GM23338 (cell line): ENCODE measurements at regions not wholly inside any gene's neighbourhood (a gene's known extent, or its start where the extent isn't known, plus 50 kb on each side); places are given as distances from the start of the nearest gene placed in this dataset.

Experiments
- ATAC-seq: fragments of 200-7000 bp; cut with Tn5 transposase; 3 replicates; pipeline ENCODE4 v1.9.1; 2020
- DNase-seq: peaks from one replicate; pipeline ENCODE4 v3.0.0-alpha.2; 2015; ENCODE audit warnings: low spot score
- H2AFZ ChIP-seq: fragments of 200-600 bp; sonication (generic); 2 replicates; pipeline ENCODE4 v1.8.0; 2016; ENCODE audit warnings: antibody characterized with exemption, mild to moderate bottlenecking, moderate library complexity
- H3F3A ChIP-seq: fragments of 200-600 bp; sonication (generic); replicated peaks from 2 replicates; pipeline ENCODE4 v1.8.0; 2017; ENCODE audit warnings: antibody characterized with exemption, mixed run types, low read depth
- H3K27ac ChIP-seq: fragments of 200-600 bp; sonication (generic); 2 replicates; pipeline ENCODE4 v1.6.1; 2016; ENCODE audit warnings: low read depth
- H3K27me3 ChIP-seq: fragments of 200-600 bp; sonication (generic); 2 replicates; pipeline ENCODE4 v1.8.0; 2016; ENCODE audit warnings: mild to moderate bottlenecking, mixed run types, moderate library complexity; ENCODE audit not compliant: insufficient read depth
- H3K36me3 ChIP-seq: fragments of 200-600 bp; sonication (generic); 2 replicates; pipeline ENCODE4 v1.8.0; 2016; ENCODE audit warnings: mild to moderate bottlenecking; ENCODE audit not compliant: insufficient read depth
- H3K4me1 ChIP-seq: fragments of 200-600 bp; sonication (generic); 2 replicates; pipeline ENCODE4 v1.8.0; 2016; ENCODE audit warnings: mild to moderate bottlenecking, moderate library complexity; ENCODE audit not compliant: insufficient read depth
- H3K4me2 ChIP-seq: fragments of 200-600 bp; sonication (generic); 2 replicates; pipeline ENCODE4 v1.7.1; 2017; ENCODE audit warnings: mixed run types
- H3K4me3 ChIP-seq: fragments of 200-600 bp; sonication (generic); 2 replicates; pipeline ENCODE4 v1.6.1; 2016; ENCODE audit warnings: mixed run types
- H3K79me2 ChIP-seq: fragments of 200-600 bp; sonication (generic); replicated peaks from 2 replicates; pipeline ENCODE4 v1.8.0; 2017; ENCODE audit warnings: mild to moderate bottlenecking; ENCODE audit not compliant: insufficient read depth
- H3K9me2 ChIP-seq: fragments of 200-600 bp; sonication (generic); 2 replicates; pipeline ENCODE4 v1.8.0; 2017; ENCODE audit not compliant: insufficient read depth
- H4K20me1 ChIP-seq: fragments of 200-600 bp; sonication (generic); replicated peaks from 2 replicates; pipeline ENCODE4 v1.8.0; 2017; ENCODE audit warnings: mild to moderate bottlenecking; ENCODE audit not compliant: insufficient read depth
- H3K27ac Mint-ChIP-seq: 2 replicates; pipeline ENCODE4 v1.8.0; 2020; ENCODE audit warnings: inconsistent platforms, mild to moderate bottlenecking, moderate library complexity, mixed read lengths
- H3K27me3 Mint-ChIP-seq: 3 replicates; pipeline ENCODE4 v1.8.0; 2022; ENCODE audit warnings: low read depth, mild to moderate bottlenecking, moderate library complexity, mixed read lengths, inconsistent platforms; ENCODE audit not compliant: insufficient read depth, poor library complexity
- H3K36me3 Mint-ChIP-seq: 3 replicates; pipeline ENCODE4 v1.8.0; 2021; ENCODE audit warnings: low read depth, mild to moderate bottlenecking, inconsistent platforms, moderate library complexity, mixed read lengths
- H3K4me1 Mint-ChIP-seq: 3 replicates; pipeline ENCODE4 v1.8.0; 2020; ENCODE audit warnings: mild to moderate bottlenecking, inconsistent platforms, mixed read lengths
- H3K4me3 Mint-ChIP-seq: 3 replicates; pipeline ENCODE4 v1.8.0; 2021; ENCODE audit warnings: moderate library complexity, mild to moderate bottlenecking, inconsistent platforms, mixed read lengths
- H3K9me3 Mint-ChIP-seq: 3 replicates; pipeline ENCODE4 v1.8.0; 2020; ENCODE audit warnings: moderate library complexity, mild to moderate bottlenecking, inconsistent platforms, mixed read lengths
- ETS1 ChIP-seq: IDR thresholded peaks from 2 replicates; pipeline ENCODE4 v1.6.1; 2016; ENCODE audit warnings: antibody characterized with exemption
- EZH2 ChIP-seq: fragments of 200-600 bp; sonication (generic); IDR thresholded peaks from one replicate; pipeline ENCODE4 v1.8.0; 2017; ENCODE audit warnings: antibody characterized with exemption, mild to moderate bottlenecking, low read depth; ENCODE audit not compliant: unreplicated experiment
- EZH2phosphoT487 ChIP-seq: fragments of 200-600 bp; sonication (generic); IDR thresholded peaks from one replicate; pipeline ENCODE4 v1.8.1; 2018; ENCODE audit warnings: antibody characterized with exemption; ENCODE audit not compliant: unreplicated experiment
- JUNB ChIP-seq: IDR thresholded peaks from one replicate; pipeline ENCODE4 v1.6.1; 2016; ENCODE audit warnings: antibody characterized with exemption; ENCODE audit not compliant: unreplicated experiment
- NANOG ChIP-seq: IDR thresholded peaks from 2 replicates; pipeline ENCODE4 v1.6.1; 2016; ENCODE audit warnings: antibody characterized with exemption, borderline replicate concordance
- POLR2AphosphoS5 ChIP-seq: IDR thresholded peaks from 2 replicates; pipeline ENCODE4 v1.6.1; 2016; ENCODE audit warnings: antibody characterized with exemption, low read depth
- REST ChIP-seq: IDR thresholded peaks from one replicate; pipeline ENCODE4 v1.6.1; 2018; ENCODE audit warnings: antibody characterized with exemption; ENCODE audit not compliant: unreplicated experiment
- STAT1 ChIP-seq: IDR thresholded peaks from one replicate; pipeline ENCODE4 v1.6.1; 2016; ENCODE audit warnings: antibody characterized with exemption; ENCODE audit not compliant: unreplicated experiment
- ZNF331 ChIP-seq: fragments of 250-450 bp; sonication (Bioruptor Pico); IDR thresholded peaks from 2 replicates; pipeline ENCODE4 v1.5.0; 2020; ENCODE audit warnings: low read depth, mild to moderate bottlenecking, moderate library complexity
- TF ChIP-seq, protein P1 (sequence below), 2 experiments: fragments of 200-600 bp in 1 of 2; sonication (generic) in 1 of 2; conservative IDR thresholded peaks; 2 replicates each; pipeline versions ENCODE4 v1.5.1 to v1.6.1; 2016 to 2017; ENCODE audit warnings: antibody characterized with exemption in 2 of 2, low read depth in 2 of 2, mild to moderate bottlenecking in 2 of 2, moderate library complexity in 1 of 2
- TF ChIP-seq, protein P2 (sequence below): fragments of 250-450 bp; sonication (Bioruptor Pico); IDR thresholded peaks from 2 replicates; pipeline ENCODE4 v1.5.0; 2020; ENCODE audit warnings: mild to moderate bottlenecking, moderate library complexity

DNA sequence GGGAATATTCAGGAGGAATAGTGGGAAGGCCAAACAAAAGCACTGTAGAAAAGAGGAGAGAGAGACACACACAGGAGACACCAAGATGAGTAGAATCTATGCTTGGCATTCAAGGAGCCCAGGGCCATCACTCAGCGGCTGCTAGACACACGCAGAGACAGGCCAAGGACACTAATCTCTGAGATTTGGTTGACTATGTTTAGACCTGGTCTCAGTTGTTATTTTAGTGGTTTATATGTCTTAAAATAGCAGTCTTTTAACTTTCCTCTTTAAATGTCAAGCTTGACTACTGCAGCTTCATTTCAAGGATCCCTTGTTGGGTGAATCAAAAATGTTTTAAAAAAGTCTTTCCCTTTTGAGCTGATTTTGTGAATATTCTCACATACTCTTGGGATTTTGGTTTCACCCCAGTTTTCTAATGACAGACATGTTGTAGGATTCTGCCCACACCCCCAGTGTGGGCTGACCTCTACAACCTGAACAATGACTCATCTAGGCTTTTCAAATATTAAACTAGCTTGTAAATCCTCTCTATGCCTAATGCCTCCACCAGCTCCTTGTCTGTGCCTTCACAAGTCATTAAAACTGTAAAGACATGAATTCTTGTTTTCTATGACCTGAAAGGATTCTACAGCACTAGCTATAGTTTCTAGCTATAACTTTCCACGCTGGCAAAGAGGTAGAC lies 142.7 kb upstream of the EXOC2 start (continued):
- TF ChIP-seq EZH2 = no peak
- TF ChIP-seq, protein P1, sequence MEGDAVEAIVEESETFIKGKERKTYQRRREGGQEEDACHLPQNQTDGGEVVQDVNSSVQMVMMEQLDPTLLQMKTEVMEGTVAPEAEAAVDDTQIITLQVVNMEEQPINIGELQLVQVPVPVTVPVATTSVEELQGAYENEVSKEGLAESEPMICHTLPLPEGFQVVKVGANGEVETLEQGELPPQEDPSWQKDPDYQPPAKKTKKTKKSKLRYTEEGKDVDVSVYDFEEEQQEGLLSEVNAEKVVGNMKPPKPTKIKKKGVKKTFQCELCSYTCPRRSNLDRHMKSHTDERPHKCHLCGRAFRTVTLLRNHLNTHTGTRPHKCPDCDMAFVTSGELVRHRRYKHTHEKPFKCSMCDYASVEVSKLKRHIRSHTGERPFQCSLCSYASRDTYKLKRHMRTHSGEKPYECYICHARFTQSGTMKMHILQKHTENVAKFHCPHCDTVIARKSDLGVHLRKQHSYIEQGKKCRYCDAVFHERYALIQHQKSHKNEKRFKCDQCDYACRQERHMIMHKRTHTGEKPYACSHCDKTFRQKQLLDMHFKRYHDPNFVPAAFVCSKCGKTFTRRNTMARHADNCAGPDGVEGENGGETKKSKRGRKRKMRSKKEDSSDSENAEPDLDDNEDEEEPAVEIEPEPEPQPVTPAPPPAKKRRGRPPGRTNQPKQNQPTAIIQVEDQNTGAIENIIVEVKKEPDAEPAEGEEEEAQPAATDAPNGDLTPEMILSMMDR (conservative IDR thresholded peaks at IDR 0.05; ENCODE audit: low read depth in 2 of 2) = no peak
- TF ChIP-seq POLR2AphosphoS5 = no peak
- TF ChIP-seq NANOG = no peak
- no peak for TF ChIP-seq JUNB
- no peak for TF ChIP-seq STAT1

DNA sequence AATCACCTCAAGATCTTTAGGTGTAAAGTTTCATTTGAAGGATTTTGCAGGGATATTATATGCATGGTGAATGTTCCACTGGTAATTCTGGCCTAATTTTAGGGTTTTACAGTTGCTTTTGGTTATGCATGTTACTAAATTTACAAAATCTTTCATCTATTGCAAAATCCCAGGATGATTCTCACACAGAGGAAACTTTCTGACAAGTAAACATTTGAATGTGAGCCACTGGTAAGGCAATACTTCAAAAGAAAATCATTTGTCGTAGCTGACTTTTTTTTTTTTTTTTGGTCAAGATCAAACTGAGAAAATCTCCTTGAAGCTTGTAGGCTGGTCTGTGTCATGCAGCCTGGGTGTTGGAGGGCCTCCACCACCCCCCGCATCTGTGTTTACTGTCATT lies 141.9 kb upstream of the EXOC2 start:
- Mint-ChIP-seq H3K4me1 (peaks cover 26% of the 10 kb centered on the region), H3K36me3 (peaks cover 23% of the 10 kb centered on the region; the same call in 2 of the 3 replicates)
- no peaks in the 10 kb centered on the region for H4K20me1 ChIP-seq
- TF ChIP-seq ETS1 = no peak
- no peak for TF ChIP-seq STAT1
- TF ChIP-seq EZH2phosphoT487 = no peak
- no peak for TF ChIP-seq JUNB
- TF ChIP-seq, protein P2, sequence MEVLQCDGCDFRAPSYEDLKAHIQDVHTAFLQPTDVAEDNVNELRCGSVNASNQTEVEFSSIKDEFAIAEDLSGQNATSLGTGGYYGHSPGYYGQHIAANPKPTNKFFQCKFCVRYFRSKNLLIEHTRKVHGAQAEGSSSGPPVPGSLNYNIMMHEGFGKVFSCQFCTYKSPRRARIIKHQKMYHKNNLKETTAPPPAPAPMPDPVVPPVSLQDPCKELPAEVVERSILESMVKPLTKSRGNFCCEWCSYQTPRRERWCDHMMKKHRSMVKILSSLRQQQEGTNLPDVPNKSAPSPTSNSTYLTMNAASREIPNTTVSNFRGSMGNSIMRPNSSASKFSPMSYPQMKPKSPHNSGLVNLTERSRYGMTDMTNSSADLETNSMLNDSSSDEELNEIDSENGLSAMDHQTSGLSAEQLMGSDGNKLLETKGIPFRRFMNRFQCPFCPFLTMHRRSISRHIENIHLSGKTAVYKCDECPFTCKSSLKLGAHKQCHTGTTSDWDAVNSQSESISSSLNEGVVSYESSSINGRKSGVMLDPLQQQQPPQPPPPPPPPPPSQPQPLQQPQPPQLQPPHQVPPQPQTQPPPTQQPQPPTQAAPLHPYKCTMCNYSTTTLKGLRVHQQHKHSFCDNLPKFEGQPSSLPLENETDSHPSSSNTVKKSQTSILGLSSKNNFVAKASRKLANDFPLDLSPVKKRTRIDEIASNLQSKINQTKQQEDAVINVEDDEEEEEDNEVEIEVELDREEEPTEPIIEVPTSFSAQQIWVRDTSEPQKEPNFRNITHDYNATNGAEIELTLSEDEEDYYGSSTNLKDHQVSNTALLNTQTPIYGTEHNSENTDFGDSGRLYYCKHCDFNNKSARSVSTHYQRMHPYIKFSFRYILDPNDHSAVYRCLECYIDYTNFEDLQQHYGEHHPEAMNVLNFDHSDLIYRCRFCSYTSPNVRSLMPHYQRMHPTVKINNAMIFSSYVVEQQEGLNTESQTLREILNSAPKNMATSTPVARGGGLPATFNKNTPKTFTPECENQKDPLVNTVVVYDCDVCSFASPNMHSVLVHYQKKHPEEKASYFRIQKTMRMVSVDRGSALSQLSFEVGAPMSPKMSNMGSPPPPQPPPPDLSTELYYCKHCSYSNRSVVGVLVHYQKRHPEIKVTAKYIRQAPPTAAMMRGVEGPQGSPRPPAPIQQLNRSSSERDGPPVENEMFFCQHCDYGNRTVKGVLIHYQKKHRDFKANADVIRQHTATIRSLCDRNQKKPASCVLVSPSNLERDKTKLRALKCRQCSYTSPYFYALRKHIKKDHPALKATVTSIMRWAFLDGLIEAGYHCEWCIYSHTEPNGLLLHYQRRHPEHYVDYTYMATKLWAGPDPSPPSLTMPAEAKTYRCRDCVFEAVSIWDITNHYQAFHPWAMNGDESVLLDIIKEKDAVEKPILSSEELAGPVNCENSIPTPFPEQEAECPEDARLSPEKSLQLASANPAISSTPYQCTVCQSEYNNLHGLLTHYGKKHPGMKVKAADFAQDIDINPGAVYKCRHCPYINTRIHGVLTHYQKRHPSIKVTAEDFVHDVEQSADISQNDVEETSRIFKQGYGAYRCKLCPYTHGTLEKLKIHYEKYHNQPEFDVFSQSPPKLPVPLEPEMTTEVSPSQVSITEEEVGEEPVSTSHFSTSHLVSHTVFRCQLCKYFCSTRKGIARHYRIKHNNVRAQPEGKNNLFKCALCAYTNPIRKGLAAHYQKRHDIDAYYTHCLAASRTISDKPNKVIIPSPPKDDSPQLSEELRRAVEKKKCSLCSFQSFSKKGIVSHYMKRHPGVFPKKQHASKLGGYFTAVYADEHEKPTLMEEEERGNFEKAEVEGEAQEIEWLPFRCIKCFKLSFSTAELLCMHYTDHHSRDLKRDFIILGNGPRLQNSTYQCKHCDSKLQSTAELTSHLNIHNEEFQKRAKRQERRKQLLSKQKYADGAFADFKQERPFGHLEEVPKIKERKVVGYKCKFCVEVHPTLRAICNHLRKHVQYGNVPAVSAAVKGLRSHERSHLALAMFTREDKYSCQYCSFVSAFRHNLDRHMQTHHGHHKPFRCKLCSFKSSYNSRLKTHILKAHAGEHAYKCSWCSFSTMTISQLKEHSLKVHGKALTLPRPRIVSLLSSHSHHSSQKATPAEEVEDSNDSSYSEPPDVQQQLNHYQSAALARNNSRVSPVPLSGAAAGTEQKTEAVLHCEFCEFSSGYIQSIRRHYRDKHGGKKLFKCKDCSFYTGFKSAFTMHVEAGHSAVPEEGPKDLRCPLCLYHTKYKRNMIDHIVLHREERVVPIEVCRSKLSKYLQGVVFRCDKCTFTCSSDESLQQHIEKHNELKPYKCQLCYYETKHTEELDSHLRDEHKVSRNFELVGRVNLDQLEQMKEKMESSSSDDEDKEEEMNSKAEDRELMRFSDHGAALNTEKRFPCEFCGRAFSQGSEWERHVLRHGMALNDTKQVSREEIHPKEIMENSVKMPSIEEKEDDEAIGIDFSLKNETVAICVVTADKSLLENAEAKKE (CRISPR knock-in tag) = no peak
- TF ChIP-seq ZNF331 (CRISPR knock-in tag) = no peak
- no peak for TF ChIP-seq EZH2
- TF ChIP-seq POLR2AphosphoS5 = no peak
- no peak for TF ChIP-seq REST

More for the DNA sequence above, 141.9 kb upstream of the EXOC2 start:
- peaks cover 16% of the 10 kb centered on the region for H3K4me1 ChIP-seq
- peaks cover 17% of the 10 kb centered on the region for H3K9me3 Mint-ChIP-seq
- H3K27me3 Mint-ChIP-seq = peaks cover 8% of the 10 kb centered on the region
- no peaks in the 10 kb centered on the region for H3K36me3 ChIP-seq
- no peak overlapping the region for H3K27ac ChIP-seq
- H3K4me3 Mint-ChIP-seq = no peak overlapping the region
- H3K79me2 ChIP-seq = no peaks in the 10 kb centered on the region
- no peak overlapping the region for H3K4me3 ChIP-seq
- H3F3A ChIP-seq = no peaks in the 10 kb centered on the region
- H3K27me3 ChIP-seq = no peaks in the 10 kb centered on the region
- H3K27ac Mint-ChIP-seq = no peak overlapping the region
- DNase-seq (no peak), ATAC-seq (no peak)
- no peaks in the 10 kb centered on the region for H3K9me2 ChIP-seq
- H2AFZ ChIP-seq = no peak overlapping the region
- no peak overlapping the region for H3K4me2 ChIP-seq
